Lower leg skin (tissue), 4 donors: ENCODE measurements at regions not wholly inside any gene's neighbourhood (a gene's known extent, or its start where the extent isn't known, plus 50 kb on each side); places are given as distances from the start of the nearest gene placed in this dataset.
"Not testable (repeated sequence)": the region's sequence is repeated elsewhere in the genome, so short reads cannot be mapped to it uniquely, and the experiment has no call there.

Experiments
- DNase-seq, 2 donors: peaks; one replicate each; pipeline ENCODE4 v3.0.0-alpha.2; 2019; ENCODE audit warnings: low spot score in 2 of 2
- H3K4me3 ChIP-seq: fragments of 200-600 bp; sonication (generic); 2 replicates; pipeline ENCODE4 v1.5.1; 2017; ENCODE audit warnings: mild to moderate bottlenecking, low read depth; ENCODE audit not compliant: poor library complexity, severe bottlenecking
- POLR2A ChIP-seq, 2 donors: fragments of 450-650 bp; IDR thresholded peaks; one replicate each; pipeline ENCODE4 v1.6.1; 2016 to 2017; ENCODE audit warnings: antibody characterized with exemption in 2 of 2, mild to moderate bottlenecking in 1 of 2, moderate library complexity in 1 of 2
- WGBS, 2 donors: methylation state at CpG; one replicate each; pipeline ENCODE4 v1.1.5; 2018; 5-methylcytosine and 5-hydroxymethylcytosine counted together
- intact Hi-C: fragments of 100-400 bp; cut with DNase I; formaldehyde crosslinking; loops from one replicate; pipeline ENCODE4 v1.15.0; 2023; ENCODE audit warnings: low total_unique reads
- TF ChIP-seq, protein P1 (sequence below), 3 donors: fragments of 450-650 bp; IDR thresholded peaks; one replicate each; pipeline ENCODE4 v1.5.1; 2016; ENCODE audit warnings: antibody characterized with exemption in 3 of 3, mild to moderate bottlenecking in 3 of 3, moderate library complexity in 2 of 3

DNA sequence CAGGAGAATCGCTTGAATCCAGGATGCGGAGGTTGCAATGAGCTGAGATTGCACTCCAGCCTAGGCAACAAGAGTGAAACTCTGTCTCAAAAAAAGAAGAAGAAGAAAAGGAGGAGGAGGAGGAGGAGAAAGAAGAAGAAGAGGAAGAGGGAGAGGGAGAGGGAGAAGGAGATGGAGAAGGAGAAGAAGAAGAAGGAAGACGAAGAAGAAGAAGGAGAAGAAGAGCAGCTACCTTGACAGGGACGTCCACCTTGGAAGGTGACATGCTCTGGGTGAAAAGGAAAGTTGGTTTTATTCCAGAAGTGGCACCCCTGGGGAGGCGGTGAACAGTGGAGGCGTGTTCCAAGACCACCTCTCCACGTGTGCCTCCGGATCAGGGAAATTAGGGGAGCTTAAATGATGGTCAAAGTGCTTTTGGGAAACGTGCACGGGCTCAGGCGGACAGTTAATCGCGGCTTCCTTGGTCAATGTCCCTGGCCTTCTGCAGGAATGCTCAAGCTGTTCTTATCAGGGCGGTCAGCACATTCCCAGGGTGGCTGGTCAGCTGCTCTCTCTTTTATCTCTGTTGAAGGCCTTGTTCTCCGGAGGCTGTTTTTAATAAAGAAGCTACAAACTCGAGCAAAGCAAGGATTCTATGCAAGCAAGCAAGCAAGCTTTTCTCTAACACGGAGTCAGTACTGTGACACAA is 78.9 kb upstream of the PEG3 start:
- TF ChIP-seq, protein P1, sequence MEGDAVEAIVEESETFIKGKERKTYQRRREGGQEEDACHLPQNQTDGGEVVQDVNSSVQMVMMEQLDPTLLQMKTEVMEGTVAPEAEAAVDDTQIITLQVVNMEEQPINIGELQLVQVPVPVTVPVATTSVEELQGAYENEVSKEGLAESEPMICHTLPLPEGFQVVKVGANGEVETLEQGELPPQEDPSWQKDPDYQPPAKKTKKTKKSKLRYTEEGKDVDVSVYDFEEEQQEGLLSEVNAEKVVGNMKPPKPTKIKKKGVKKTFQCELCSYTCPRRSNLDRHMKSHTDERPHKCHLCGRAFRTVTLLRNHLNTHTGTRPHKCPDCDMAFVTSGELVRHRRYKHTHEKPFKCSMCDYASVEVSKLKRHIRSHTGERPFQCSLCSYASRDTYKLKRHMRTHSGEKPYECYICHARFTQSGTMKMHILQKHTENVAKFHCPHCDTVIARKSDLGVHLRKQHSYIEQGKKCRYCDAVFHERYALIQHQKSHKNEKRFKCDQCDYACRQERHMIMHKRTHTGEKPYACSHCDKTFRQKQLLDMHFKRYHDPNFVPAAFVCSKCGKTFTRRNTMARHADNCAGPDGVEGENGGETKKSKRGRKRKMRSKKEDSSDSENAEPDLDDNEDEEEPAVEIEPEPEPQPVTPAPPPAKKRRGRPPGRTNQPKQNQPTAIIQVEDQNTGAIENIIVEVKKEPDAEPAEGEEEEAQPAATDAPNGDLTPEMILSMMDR (IDR thresholded peaks at IDR 0.05), result no peak
- no peak for TF ChIP-seq POLR2A (IDR thresholded peaks at IDR 0.05)
- no peak overlapping the region for H3K4me3 ChIP-seq
- no peak for DNase-seq
- 80 to 83% methylated on average over 17 of the region's 17 CpGs for WGBS, 2 donors
- intact Hi-C loops, result no loop called here

DNA sequence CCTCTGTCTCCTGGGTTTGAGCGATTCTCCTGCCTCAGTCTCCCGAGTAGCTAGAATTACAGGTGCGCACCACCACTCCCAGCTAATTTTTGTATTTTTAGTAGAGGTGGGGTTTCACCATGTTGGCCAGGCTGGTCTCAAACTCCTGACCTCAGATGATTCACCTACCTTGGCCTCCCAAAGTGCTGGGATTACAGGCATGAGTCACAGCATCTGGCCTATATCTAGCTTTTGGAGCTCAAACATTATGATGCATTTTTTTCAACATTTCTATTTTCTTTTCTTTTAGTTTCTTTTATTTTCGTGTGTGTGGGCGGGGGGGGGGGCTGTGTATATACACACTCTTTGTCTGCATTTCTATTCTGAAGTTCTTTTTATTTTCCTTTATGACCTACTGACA is 85.6 kb upstream of the PEG3 start:
- intact Hi-C loops, result not testable (repeated sequence)

DNA sequence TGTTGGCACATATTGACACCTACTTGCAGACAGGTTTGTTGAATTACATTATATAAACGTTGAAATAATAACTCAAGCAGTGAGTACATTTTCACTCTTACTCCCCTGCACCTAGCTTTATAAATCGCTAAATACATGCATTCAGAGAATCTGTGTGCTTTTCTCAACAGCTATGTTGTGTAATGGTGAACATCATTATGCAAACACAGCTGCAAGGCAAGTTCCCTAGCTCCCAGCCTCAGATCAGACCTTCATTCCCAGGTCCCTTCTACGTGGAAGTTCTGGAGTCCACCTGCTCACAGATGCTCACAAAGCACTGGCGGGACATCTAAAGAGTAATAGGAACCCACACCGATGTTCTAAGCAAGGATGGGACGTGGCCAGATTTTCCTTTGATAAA is 86.8 kb upstream of the PEG3 start:
- 81 to 85% methylated on average over 6 of the region's 6 CpGs for WGBS, 2 donors
- no peak for DNase-seq
- intact Hi-C loops, result no loop called here
- no peak overlapping the region for H3K4me3 ChIP-seq
- TF ChIP-seq, protein P1 (IDR thresholded peaks at IDR 0.05), result no peak
- no peak for TF ChIP-seq POLR2A (IDR thresholded peaks at IDR 0.05)

More for the DNA sequence above, 85.6 kb upstream of the PEG3 start:
- DNase-seq, H3K4me3 ChIP-seq: not testable (repeated sequence)
- WGBS, 2 donors, result 86 to 89% methylated on average over 5 of the region's 5 CpGs

DNA sequence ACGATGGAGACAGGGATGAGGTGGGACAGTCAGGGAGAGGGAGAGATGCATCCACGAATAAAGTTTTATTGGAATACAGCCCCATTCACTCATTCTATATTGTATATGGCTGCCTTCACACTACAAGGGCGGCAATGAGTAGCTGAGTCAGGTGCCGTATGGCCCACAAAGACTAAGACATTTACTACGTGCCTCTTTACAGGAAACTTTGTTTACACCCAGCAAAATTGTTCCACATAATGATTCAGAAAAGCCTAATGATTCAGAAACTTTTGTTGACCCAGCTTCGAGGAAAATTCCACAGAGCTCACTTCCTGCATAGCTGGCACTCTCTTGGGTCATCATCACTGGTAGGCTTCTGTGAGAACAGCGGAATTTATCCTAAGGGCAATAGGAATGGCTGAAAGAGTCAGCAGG is 87.3 kb upstream of the PEG3 start:
- DNase-seq, result no peak
- WGBS, 2 donors, result 77 to 80% methylated on average over 7 of the region's 7 CpGs
- intact Hi-C loops, result no loop called here

DNA sequence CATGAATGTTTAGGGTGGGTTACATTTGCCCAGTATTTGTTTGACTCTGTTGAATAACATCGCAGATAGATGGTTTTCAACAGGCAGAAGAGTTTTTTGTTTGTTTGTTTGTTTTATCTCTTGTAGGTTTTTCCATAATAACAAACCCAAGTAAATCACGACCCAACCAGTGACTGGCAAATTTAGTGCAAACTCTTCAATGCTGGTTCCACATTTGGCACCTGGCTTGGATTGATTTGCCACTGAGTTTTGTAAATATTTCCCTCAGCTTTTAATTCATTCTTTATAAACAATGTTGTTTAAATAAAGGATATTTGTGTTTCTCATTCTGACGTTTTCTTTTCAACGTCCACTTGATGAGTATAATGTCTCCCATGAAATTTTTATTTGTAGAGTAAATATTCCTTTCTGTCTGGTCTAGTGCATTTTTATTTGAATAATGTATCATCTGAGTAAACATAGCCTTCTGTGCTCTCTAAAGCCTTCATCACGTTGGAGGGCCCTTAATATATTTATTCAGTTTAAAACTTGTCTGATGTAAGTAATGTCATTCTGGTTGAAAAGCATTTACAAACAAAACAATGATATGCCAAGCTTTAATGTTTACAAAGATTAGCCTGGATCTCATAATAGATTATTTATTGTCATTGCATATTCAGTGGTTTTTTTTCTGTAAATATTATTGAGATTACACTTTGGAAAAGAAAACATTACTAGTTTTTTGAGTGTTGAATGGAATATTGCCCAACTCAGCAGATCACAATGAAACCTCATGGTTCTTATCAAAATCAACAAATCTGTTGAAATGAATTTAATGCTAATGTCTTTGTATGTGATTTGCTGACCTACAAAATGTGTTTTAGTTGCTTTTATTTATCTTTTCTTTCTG is 90.4 kb upstream of the PEG3 start:
- intact Hi-C loops, result no loop called here
- WGBS, 2 donors, result 64 to 68% methylated on average over 5 of the region's 5 CpGs
- DNase-seq, result no peak
- TF ChIP-seq, protein P1 (IDR thresholded peaks at IDR 0.05), result no peak
- no peak for TF ChIP-seq POLR2A (IDR thresholded peaks at IDR 0.05)
- H3K4me3 ChIP-seq, result no peak overlapping the region

More for the DNA sequence above, 87.3 kb upstream of the PEG3 start:
- no peak overlapping the region for H3K4me3 ChIP-seq
- TF ChIP-seq, protein P1 (IDR thresholded peaks at IDR 0.05), result no peak

DNA sequence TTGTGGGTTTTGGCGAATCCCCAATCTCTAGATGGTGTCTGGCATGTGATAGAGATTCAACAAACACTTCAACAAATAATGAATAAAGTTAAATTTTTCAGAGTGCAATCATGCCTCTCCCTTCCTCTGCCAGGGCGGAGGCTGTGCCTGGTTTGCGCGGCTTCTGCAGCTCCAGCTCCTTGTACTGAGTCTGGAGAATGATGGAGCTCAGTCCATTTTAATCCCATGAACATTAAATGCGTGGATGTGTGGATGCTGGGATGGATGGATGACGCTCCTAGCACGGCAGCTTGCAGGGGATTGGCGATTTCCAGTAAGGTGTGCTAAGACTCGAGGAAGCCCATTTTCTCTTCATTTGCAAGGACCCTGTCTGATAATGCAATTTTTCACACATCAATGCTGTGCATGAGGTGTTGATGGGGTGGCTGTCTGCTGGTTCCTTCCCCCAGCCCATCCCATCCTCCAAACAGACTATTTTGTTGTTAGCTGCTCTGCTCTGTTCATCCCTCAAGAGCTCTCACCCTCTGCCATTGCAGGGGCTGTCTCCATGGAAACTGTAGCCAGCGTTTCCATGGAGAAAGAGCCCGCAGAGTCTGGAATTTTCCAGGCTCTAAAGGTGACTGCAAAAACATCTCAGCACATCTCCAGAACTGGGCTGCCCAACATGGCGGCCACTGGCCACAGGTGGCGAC is 92.6 kb upstream of the PEG3 start:
- intact Hi-C loops, result no loop called here
- H3K4me3 ChIP-seq, result no peak overlapping the region
- WGBS, 2 donors, result 78 to 84% methylated on average over 13 of the region's 13 CpGs
- no peak for DNase-seq
- TF ChIP-seq, protein P1 (IDR thresholded peaks at IDR 0.05), result no peak
- TF ChIP-seq POLR2A (IDR thresholded peaks at IDR 0.05), result no peak
